ENCODE measurements at regions not wholly inside any gene's neighbourhood (a gene's known extent, or its start where the extent isn't known, plus 50 kb on each side); places are given as distances from the start of the nearest gene placed in this dataset.
A peak's percentile ranks its signal among the peaks of the same experiment; 100 is the strongest.

GRCh38 chr1:217012659-217013058 is 289.4 kb upstream of the ESRRG start:
- DNase-seq (no peak), ATAC-seq (no peak)
- H3K4me1 ChIP-seq (ENCODE audit: low read depth) = peaks cover 4% of the 10 kb centered on the region
- intact Hi-C loops (cut with DNase I, micrococcal nuclease) = no loop called here
- H3K9me3 ChIP-seq = no peaks in the 10 kb centered on the region
- H3K4me3 ChIP-seq = no peak overlapping the region
- no peaks in the 10 kb centered on the region for H3K36me3 ChIP-seq (ENCODE audit: low read depth)
- TF ChIP-seq CTCF (IDR thresholded peaks at IDR 0.05) = no peak

GRCh38 chr1:217011097-217011496 is 287.9 kb upstream of the ESRRG start:
- intact Hi-C loops (cut with DNase I, micrococcal nuclease) = no loop called here
- Histone ChIP-seq H3K4me3 (no peak overlapping the region), H3K36me3 (ENCODE audit: low read depth) (no peaks in the 10 kb centered on the region), H3K4me1 (ENCODE audit: low read depth) (peaks cover 4% of the 10 kb centered on the region), H3K9me3 (no peaks in the 10 kb centered on the region)
- ATAC-seq (no peak), DNase-seq (no peak)
- TF ChIP-seq CTCF (IDR thresholded peaks at IDR 0.05) = no peak

GRCh38 chr1:217010253-217010652 is 287.0 kb upstream of the ESRRG start:
- Histone ChIP-seq H3K4me1 (ENCODE audit: low read depth) (peaks cover 4% of the 10 kb centered on the region), H3K36me3 (ENCODE audit: low read depth) (no peaks in the 10 kb centered on the region), H3K9me3 (no peaks in the 10 kb centered on the region), H3K4me3 (no peak overlapping the region)
- no peak for DNase-seq
- TF ChIP-seq CTCF (IDR thresholded peaks at IDR 0.05) = no peak
- intact Hi-C loops (cut with DNase I, micrococcal nuclease) = no loop called here
- no peak for ATAC-seq

- H3K4me3 ChIP-seq = no peak overlapping the region
- ATAC-seq (peak; percentile 97), DNase-seq (peak in 1 of 3 donors; percentile 21)
- intact Hi-C loops (cut with DNase I, micrococcal nuclease) = no loop called here
- H3K36me3 ChIP-seq (ENCODE audit: low read depth) = no peaks in the 10 kb centered on the region
- H3K4me1 ChIP-seq (ENCODE audit: low read depth) = peaks cover 4% of the 10 kb centered on the region
- no peaks in the 10 kb centered on the region for H3K9me3 ChIP-seq
- no peak for TF ChIP-seq CTCF (IDR thresholded peaks at IDR 0.05)
These were observed 286.1 kb upstream of the ESRRG start for GRCh38 chr1:217009376-217009775.

- no peaks in the 10 kb centered on the region for H3K36me3 ChIP-seq (ENCODE audit: low read depth)
- intact Hi-C loops (cut with DNase I, micrococcal nuclease) = no loop called here
- TF ChIP-seq CTCF (IDR thresholded peaks at IDR 0.05) = no peak
- no peak for DNase-seq
- H3K4me3 ChIP-seq = no peak overlapping the region
- peaks cover 4% of the 10 kb centered on the region for H3K4me1 ChIP-seq (ENCODE audit: low read depth)
- no peaks in the 10 kb centered on the region for H3K9me3 ChIP-seq
- no peak for ATAC-seq
These were observed 281.7 kb upstream of the ESRRG start for GRCh38 chr1:217004776-217005436.

GRCh38 chr1:217003355-217003754 is 280.1 kb upstream of the ESRRG start:
- no peak for TF ChIP-seq CTCF (IDR thresholded peaks at IDR 0.05)
- no peak for DNase-seq
- no peak overlapping the region for H3K4me3 ChIP-seq
- no peaks in the 10 kb centered on the region for H3K4me1 ChIP-seq (ENCODE audit: low read depth)
- no peaks in the 10 kb centered on the region for H3K9me3 ChIP-seq
- intact Hi-C loops (cut with DNase I, micrococcal nuclease) = no loop called here
- no peak for ATAC-seq
- no peaks in the 10 kb centered on the region for H3K36me3 ChIP-seq (ENCODE audit: low read depth)

All from mucosa of descending colon (tissue), 3 donors.